ENCODE measurements at regions not wholly inside any gene's neighbourhood (a gene's known extent, or its start where the extent isn't known, plus 50 kb on each side); places are given as distances from the start of the nearest gene placed in this dataset.

DNA sequence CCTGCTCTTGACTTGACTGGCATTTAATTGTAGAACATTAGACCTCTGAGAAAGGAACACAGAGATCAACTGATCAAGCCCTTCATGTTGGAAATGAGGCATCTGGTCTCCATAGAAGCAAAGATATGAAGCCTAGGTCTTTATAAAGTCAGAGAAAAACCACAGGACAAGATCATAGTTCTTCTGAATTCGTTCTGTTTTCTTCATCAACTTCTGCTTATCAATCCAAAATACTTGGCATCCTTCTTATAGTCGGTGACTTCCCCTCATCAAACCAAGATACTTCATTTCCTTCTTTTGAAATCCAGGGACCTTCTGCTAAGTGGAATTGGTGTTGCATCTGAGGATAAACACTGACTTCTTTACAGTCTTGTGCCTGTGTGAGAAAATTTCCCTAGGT is 77.1 kb upstream of the PRKCQ start:
- no peak for ATAC-seq
- Mint-ChIP-seq H3K4me1 (peaks cover 12% of the 10 kb centered on the region), H3K4me3 (no peak overlapping the region), H3K27ac (no peak overlapping the region), H3K27me3 (peaks cover 20% of the 10 kb centered on the region), H3K36me3 (ENCODE audit: low read depth) (peaks cover 5% of the 10 kb centered on the region)
- DNase-seq = no peak
- no peaks in the 10 kb centered on the region for H3K9me3 ChIP-seq (ENCODE audit: control insufficient read depth, low read length, poor library complexity, severe bottlenecking)

DNA sequence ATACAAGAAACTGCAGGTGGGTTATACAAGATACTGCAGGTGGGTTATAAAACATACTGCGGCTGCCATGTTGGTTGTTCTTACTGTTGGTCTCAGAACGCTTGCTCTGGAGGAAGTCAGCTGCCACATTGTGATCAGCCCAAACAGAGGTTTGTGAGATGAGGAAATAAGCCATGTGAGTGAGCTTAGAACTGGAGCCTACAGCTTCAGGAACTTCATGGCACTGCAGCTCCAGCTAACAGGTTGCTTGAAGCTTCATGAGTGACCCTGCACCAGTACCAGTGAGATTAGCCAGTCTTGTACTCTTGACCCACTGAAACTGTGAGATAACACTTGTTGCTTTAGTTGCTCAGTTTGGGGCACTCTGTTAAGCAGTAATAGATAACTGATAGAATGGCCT is 74.5 kb upstream of the PRKCQ start:
- Mint-ChIP-seq H3K4me3 (no peak overlapping the region), H3K27me3 (peaks cover 20% of the 10 kb centered on the region), H3K4me1 (peaks cover 12% of the 10 kb centered on the region), H3K36me3 (ENCODE audit: low read depth) (peaks cover 5% of the 10 kb centered on the region), H3K27ac (no peak overlapping the region)
- no peaks in the 10 kb centered on the region for H3K9me3 ChIP-seq (ENCODE audit: control insufficient read depth, low read length, poor library complexity, severe bottlenecking)
- DNase-seq = no peak
- ATAC-seq = no peak

DNA sequence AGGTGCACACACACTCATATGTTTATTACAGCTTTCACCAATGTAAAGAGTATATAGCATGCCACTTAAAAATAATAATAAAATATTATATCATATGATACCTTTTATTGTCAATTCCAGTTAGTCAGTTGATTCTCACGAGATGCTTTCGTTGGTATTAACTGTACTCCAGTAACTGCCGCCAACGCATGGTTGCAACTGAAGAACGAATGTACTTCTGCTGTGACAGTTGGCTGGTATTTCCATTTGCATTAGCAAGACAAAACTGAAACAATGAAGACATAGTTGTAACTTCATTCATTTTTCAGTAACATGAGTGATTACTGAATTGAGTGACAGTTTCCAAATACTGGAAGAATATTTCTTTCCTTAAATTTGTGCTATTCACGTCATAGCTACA is 70.5 kb upstream of the PRKCQ start:
- Mint-ChIP-seq H3K4me1 (peaks cover 9% of the 10 kb centered on the region), H3K4me3 (no peak overlapping the region), H3K27me3 (peaks cover 6% of the 10 kb centered on the region), H3K27ac (no peak overlapping the region), H3K36me3 (ENCODE audit: low read depth) (no peaks in the 10 kb centered on the region)
- H3K9me3 ChIP-seq (ENCODE audit: control insufficient read depth, low read length, poor library complexity, severe bottlenecking) = no peaks in the 10 kb centered on the region
- ATAC-seq (no peak), DNase-seq (no peak)

DNA sequence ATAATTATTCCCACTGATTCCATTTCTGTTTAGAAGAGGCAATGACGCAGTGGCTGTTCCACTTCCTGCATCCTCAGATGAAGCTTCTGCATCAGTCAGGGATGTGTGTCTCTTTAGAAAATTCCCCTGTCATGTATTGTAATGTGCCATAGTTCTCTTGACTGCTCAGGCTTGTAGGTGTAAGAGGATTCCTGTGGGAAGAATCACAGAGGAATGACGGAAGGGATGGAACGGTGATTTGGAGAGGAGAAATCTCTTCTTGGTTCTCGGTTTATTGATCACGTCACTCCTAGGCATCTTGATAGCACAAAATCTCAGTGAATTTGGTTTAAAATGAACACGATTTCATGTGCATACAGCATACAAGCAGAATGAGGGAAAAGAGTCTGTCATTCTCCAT is 69.8 kb upstream of the PRKCQ start:
- Mint-ChIP-seq H3K36me3 (ENCODE audit: low read depth) (no peaks in the 10 kb centered on the region), H3K27ac (no peak overlapping the region), H3K4me3 (no peak overlapping the region), H3K27me3 (peaks cover 6% of the 10 kb centered on the region), H3K4me1 (peaks cover 9% of the 10 kb centered on the region)
- no peaks in the 10 kb centered on the region for H3K9me3 ChIP-seq (ENCODE audit: control insufficient read depth, low read length, poor library complexity, severe bottlenecking)
- no peak for ATAC-seq
- no peak for DNase-seq

DNA sequence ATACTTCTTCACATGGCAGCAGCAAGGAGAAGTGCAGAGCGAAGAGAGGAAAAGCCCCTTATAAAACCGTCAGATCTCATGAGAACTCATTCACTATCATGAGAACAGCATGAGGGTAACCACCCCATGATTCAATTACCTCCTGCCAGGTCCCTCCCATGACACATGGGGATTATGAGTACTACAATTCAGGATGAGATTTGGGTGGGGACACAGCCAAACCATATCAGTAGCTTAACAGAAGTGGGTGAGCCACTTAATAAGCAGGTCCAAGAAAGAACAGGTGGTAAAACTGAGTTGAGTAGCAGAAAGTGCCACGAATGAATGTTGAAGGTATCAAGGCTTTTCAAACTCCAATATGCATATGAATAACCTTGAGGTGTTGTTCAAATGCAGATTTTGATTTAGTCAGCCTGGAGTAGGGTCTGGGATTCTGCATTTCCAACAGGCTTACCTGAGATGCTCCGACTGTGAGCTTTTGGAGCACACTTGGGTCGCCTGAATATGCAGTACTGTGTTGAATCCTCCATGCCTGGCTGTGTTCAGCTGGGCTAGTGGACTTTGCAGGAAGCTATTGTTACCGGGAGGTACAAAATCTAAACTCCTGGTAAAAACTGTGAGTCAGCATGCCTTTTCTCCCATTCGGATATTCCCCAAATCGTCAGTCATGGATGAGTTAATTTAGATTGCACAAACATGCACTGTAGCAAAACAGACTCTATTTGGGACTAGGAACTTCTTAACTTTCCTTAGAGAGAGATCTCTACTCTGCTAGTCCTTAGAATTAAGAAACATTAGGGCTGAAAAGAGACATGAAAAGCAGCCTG is 69.0 kb upstream of the PRKCQ start:
- H3K4me3 Mint-ChIP-seq = no peak overlapping the region
- DNase-seq = no peak
- H3K27me3 Mint-ChIP-seq = peaks cover 4% of the 10 kb centered on the region
- no peak overlapping the region for H3K27ac Mint-ChIP-seq
- no peaks in the 10 kb centered on the region for H3K9me3 ChIP-seq (ENCODE audit: control insufficient read depth, low read length, poor library complexity, severe bottlenecking)
- ATAC-seq = no peak
- H3K36me3 Mint-ChIP-seq (ENCODE audit: low read depth) = no peaks in the 10 kb centered on the region
- H3K4me1 Mint-ChIP-seq = peaks cover 10% of the 10 kb centered on the region

DNA sequence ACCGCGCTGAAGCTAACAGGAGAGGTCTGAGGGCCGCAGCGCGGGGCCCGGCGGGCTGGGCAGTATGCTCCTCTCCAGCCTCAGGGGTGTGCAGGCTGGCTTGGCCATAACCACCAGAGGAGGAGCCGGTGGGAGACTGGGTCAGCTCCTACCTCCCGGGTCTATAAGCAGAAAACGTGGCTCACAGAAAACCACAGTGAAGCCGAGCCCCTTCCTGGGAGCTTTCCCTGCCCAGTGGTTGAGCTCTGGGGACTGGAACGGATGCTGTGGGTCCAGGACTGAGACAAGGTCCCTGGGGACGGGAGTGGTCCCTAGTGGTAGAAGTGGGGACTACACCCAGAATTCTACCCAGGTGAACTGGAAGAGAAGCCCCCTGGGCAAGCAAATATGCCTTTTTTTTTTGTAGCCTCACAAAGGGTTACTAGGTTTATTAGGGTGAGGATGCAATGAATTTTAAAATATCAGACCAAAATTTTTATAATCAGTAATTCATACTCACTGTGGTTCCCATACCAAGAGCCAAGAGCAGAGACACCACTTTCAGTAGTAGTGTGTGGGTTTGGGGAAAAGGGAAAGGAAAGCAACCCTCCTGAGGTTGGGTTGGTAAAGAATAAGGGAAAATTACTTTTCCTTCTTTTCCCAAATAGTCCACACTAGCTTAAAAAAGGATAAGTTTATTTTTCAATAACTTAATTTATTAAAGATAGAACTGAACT is 67.9 kb upstream of the PRKCQ start:
- H3K4me3 Mint-ChIP-seq = no peak overlapping the region
- no peaks in the 10 kb centered on the region for H3K27me3 Mint-ChIP-seq
- H3K4me1 Mint-ChIP-seq = peaks cover 10% of the 10 kb centered on the region
- no peaks in the 10 kb centered on the region for H3K36me3 Mint-ChIP-seq (ENCODE audit: low read depth)
- DNase-seq (peak; percentile 36 to 55 (median 39)), ATAC-seq (peak; percentile 94)
- peak overlapping the region; percentile 63 for H3K27ac Mint-ChIP-seq
- H3K9me3 ChIP-seq (ENCODE audit: control insufficient read depth, low read length, poor library complexity, severe bottlenecking) = no peaks in the 10 kb centered on the region

DNA sequence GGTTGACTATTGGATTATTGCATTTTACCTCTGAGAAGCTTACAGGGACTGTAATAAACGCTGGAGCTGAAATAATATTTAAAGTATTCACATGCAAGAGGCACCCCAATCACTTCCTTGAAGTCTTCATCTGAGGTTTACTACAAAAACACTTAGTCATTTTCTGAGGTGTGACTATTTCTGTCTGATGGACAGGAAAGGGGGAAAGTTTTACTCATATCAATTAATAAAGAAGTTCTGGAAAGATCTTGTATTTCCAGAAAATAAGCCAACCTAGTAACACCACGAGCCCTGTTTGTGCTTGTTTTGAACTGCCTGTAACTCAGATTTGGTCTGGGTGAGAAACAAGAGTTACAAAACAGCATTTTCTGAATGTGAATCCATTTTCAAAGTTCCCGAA is 63.9 kb upstream of the PRKCQ start:
- DNase-seq = no peak
- Mint-ChIP-seq H3K27ac (no peak overlapping the region), H3K4me1 (peaks cover 16% of the 10 kb centered on the region), H3K36me3 (ENCODE audit: low read depth) (no peaks in the 10 kb centered on the region), H3K27me3 (no peaks in the 10 kb centered on the region), H3K4me3 (no peak overlapping the region)
- ATAC-seq = no peak
- no peaks in the 10 kb centered on the region for H3K9me3 ChIP-seq (ENCODE audit: control insufficient read depth, low read length, poor library complexity, severe bottlenecking)

DNA sequence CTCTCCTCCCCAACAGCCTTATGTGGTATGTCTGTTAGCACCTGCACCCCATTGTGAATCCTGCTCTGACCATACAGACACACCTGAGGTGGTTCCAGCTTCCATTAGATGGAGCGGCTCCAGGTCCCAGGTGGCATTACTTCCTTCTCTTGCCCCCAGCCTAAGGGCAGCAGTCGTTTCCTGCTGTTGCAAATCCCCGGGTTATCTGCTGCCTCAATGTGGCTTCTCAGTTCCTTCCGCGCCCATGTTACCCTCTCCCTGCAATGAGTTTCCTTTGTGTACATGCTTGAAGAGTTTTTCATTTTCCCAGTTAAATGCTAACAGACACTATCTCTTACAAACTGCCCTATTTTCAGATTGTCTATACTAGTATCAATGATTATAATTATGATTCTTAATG is 62.8 kb upstream of the PRKCQ start:
- H3K27me3 Mint-ChIP-seq = no peaks in the 10 kb centered on the region
- H3K36me3 Mint-ChIP-seq (ENCODE audit: low read depth) = no peaks in the 10 kb centered on the region
- no peak overlapping the region for H3K4me3 Mint-ChIP-seq
- DNase-seq (no peak), ATAC-seq (peak; percentile 46)
- peak overlapping the region; percentile 76 for H3K27ac Mint-ChIP-seq
- H3K9me3 ChIP-seq (ENCODE audit: control insufficient read depth, low read length, poor library complexity, severe bottlenecking) = no peaks in the 10 kb centered on the region
- peaks cover 14% of the 10 kb centered on the region for H3K4me1 Mint-ChIP-seq

DNA sequence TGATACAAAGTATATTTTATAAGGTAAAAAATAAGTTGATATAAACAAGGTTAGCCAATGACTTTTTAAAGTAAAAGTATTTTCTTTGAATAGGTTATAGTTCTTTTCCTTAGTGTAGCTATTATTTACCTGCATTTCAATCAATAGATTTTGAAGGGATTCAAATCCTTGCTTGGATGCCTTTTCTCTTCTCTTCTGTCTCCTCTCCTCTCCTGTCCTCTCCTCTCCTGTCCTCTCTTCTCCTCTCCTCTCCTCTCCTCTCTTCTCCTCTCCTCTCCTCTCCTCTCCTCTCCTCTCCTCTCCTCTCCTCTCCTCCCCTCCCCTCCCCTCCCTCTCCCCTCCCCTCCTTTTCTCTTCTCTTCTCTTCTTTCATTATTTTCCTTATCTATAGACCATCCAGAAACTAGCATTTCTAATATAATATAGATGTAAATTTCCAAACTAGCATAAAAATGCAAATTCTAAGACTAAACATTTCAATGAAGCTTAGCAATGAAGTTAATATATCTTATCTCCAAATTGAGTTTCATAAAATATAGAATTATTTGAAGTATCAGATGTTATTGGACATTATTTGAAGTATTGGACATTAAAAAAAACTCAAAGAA is 60.5 kb upstream of the PRKCQ start:
- H3K9me3 ChIP-seq (ENCODE audit: control insufficient read depth, low read length, poor library complexity, severe bottlenecking) = no peaks in the 10 kb centered on the region
- no peak for DNase-seq
- Mint-ChIP-seq H3K4me1 (peaks cover 16% of the 10 kb centered on the region), H3K36me3 (ENCODE audit: low read depth) (no peaks in the 10 kb centered on the region), H3K27ac (no peak overlapping the region), H3K27me3 (no peaks in the 10 kb centered on the region), H3K4me3 (no peak overlapping the region)
- no peak for ATAC-seq

DNA sequence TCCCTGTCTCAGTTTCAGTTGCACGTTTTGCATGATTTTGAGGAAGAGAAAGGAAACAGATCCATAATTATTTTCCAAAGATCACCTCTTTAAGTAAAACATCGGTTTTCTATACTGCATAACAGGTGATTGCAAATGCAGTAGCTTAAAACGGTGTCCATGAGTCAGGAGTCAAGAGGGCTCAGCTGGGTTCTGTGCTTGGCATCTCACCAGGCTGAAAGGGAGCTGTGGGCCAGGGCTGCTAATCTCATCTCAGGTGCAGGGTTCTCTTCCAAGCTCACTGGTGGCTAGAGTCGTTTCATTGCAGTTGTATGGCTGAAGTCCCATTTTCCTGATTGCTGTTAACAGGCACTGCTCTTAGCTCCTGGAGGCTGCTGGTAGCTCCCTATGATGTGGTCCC is 57.0 kb upstream of the PRKCQ start:
- H3K27me3 Mint-ChIP-seq = peaks cover 6% of the 10 kb centered on the region
- no peaks in the 10 kb centered on the region for H3K9me3 ChIP-seq (ENCODE audit: control insufficient read depth, low read length, poor library complexity, severe bottlenecking)
- H3K4me1 Mint-ChIP-seq = peaks cover 21% of the 10 kb centered on the region
- no peak for ATAC-seq
- H3K36me3 Mint-ChIP-seq (ENCODE audit: low read depth) = no peaks in the 10 kb centered on the region
- DNase-seq = no peak
- H3K27ac Mint-ChIP-seq = no peak overlapping the region
- no peak overlapping the region for H3K4me3 Mint-ChIP-seq

DNA sequence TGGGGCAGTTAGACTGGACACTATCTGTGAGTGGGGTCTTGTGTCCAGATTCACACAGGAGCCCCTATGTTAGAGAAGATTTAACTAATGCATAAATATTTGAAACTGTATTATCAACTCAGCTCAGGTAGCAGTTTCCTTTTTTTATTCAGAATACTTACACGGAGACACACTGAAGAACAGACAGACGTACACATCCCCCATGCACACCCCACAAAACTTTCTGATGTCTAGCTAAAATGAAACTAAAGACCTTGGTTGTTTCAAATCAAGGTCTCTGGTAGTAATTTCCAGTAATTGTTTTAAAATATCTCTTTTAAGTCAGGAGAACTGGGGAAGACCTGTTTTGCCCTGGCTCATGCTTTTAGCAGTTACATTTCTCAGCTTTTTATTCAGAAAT is 55.7 kb upstream of the PRKCQ start:
- ATAC-seq (no peak), DNase-seq (no peak)
- H3K27ac Mint-ChIP-seq = no peak overlapping the region
- peaks cover 3% of the 10 kb centered on the region for H3K36me3 Mint-ChIP-seq (ENCODE audit: low read depth)
- H3K9me3 ChIP-seq (ENCODE audit: control insufficient read depth, low read length, poor library complexity, severe bottlenecking) = no peaks in the 10 kb centered on the region
- peaks cover 29% of the 10 kb centered on the region for H3K4me1 Mint-ChIP-seq
- peaks cover 6% of the 10 kb centered on the region for H3K27me3 Mint-ChIP-seq
- no peak overlapping the region for H3K4me3 Mint-ChIP-seq
